HepG2 (cell line): ENCODE measurements at regions not wholly inside any gene's neighbourhood (a gene's known extent, or its start where the extent isn't known, plus 50 kb on each side); places are given as distances from the start of the nearest gene placed in this dataset.

ENCODE experiments used
- ATAC-seq: fragments of 200-7000 bp; cut with Tn5 transposase; 3 replicates; pipeline ENCODE4 v1.9.1; 2020; ENCODE audit warnings: mild to moderate bottlenecking, moderate library complexity
- BruUV-seq: library from RNA; stranded (reverse); fragments of 400-500 nt; replicated peaks from 2 replicates; lab custom pipeline; 2021; lab: Mats Ljungman, UMichigan
- CTCF ChIA-PET: fragments of 300-600 bp; formaldehyde crosslinking; extraction: SDS; loops from one replicate; lab custom pipeline; 2021; ENCODE audit warnings: low total read pairs, inconsistent platforms, low intra/inter-chr PET ratio; lab: Yijun Ruan, JAX
- POLR2A ChIA-PET: fragments of 350-600 bp; sonication (Branson Sonifier 250); formaldehyde crosslinking; loops from one replicate; lab custom pipeline; 2020; ENCODE audit warnings: antibody characterized with exemption, inconsistent platforms; lab: Yijun Ruan, JAX
- DNase-seq: peaks from one replicate; pipeline ENCODE4 v3.0.0-alpha.2; 2015; ENCODE audit warnings: low spot score
- FAIRE-seq: peaks from 3 replicates; lab custom pipeline; 2011; peaks lifted over from hg19 to GRCh38; lab: Jason Lieb, UNC
- H2AFZ ChIP-seq: one replicate; pipeline ENCODE4 v1.6.1; 2011; ENCODE audit warnings: low read length, inconsistent platforms
- H3K27ac ChIP-seq: fragments of 300-600 bp; 3 replicates; pipeline ENCODE4 v1.8.0; 2011; ENCODE audit warnings: mixed run types, mild to moderate bottlenecking, mixed read lengths, low read length, inconsistent platforms; ENCODE audit not compliant: insufficient read depth; ENCODE audit errors: extremely low read length
- H3K27me3 ChIP-seq, 2 experiments: fragments of 200-600 bp in 1 of 2; 2 replicates in 1 of 2; 3 replicates in 1 of 2; pipeline versions ENCODE4 v1.6.0 to v1.8.0; 2011; ENCODE audit warnings: low read length in 2 of 2, mild to moderate bottlenecking in 2 of 2, moderate library complexity in 2 of 2, inconsistent platforms in 1 of 2; ENCODE audit not compliant: insufficient read depth in 2 of 2, control insufficient read depth in 1 of 2
- H3K36me3 ChIP-seq, 2 experiments: fragments of 200-600 bp in 1 of 2; replicated peaks in 1 of 2; 2 replicates in 1 of 2; 3 replicates in 1 of 2; pipeline versions ENCODE4 v1.5.1 to v1.8.0; 2011; ENCODE audit warnings: low read length in 2 of 2, inconsistent platforms in 1 of 2; ENCODE audit not compliant: insufficient read depth in 2 of 2, control insufficient read depth in 1 of 2
- H3K4me1 ChIP-seq: 2 replicates; pipeline ENCODE4 v1.5.1; 2012; ENCODE audit warnings: low read length, inconsistent platforms; ENCODE audit not compliant: insufficient read depth
- H3K4me2 ChIP-seq: 2 replicates; pipeline ENCODE4 v1.6.0; 2011; ENCODE audit warnings: low read depth, low read length, inconsistent platforms
- H3K4me3 ChIP-seq, 3 experiments: fragments of 200-600 bp in 1 of 3; sonication (generic), shearing (Covaris generic) in 1 of 3; replicated peaks in 1 of 3; 2 replicates each; pipeline ENCODE4 v1.5.1; 2011 to 2016; ENCODE audit warnings: low read length in 3 of 3, inconsistent platforms in 2 of 3, low read depth in 2 of 3, mild to moderate bottlenecking in 2 of 3, control low read depth in 1 of 3, mixed read lengths in 1 of 3; ENCODE audit not compliant: insufficient read depth in 1 of 3
- H3K79me2 ChIP-seq: one replicate; pipeline ENCODE4 v1.6.1; 2011; ENCODE audit warnings: low read length, inconsistent platforms; ENCODE audit not compliant: insufficient read depth
- H3K9ac ChIP-seq: 2 replicates; pipeline ENCODE4 v1.6.0; 2011; ENCODE audit warnings: mild to moderate bottlenecking, low read depth, low read length, inconsistent platforms; ENCODE audit not compliant: insufficient read depth
- H3K9me3 ChIP-seq: 2 replicates; pipeline ENCODE4 v1.5.1; 2012; ENCODE audit warnings: mild to moderate bottlenecking, low read length
- H4K20me1 ChIP-seq: 2 replicates; pipeline ENCODE4 v1.6.0; 2011; ENCODE audit warnings: inconsistent platforms, mild to moderate bottlenecking, low read length, moderate library complexity; ENCODE audit not compliant: insufficient read depth
- TAF15 ChIP-seq: fragments of 200-400 bp; formaldehyde crosslinking; IDR thresholded peaks from one replicate; pipeline ENCODE4 v1.6.1; 2018; ENCODE audit warnings: mild to moderate bottlenecking, low read depth, low read length; ENCODE audit not compliant: poor library complexity, severe bottlenecking
- ZFP36 ChIP-seq: fragments of 150-350 bp; IDR thresholded peaks from 2 replicates; pipeline ENCODE4 v1.6.1; 2018; ENCODE audit warnings: borderline replicate concordance, low read length, low read depth; ENCODE audit not compliant: partially characterized antibody
- WGBS: methylation state at CpG from one replicate; pipeline ENCODE4 v1.1.6; 2017; ENCODE audit warnings: low lambda C conversion rate; 5-methylcytosine and 5-hydroxymethylcytosine counted together
- in situ Hi-C: cut with HindIII; loops from 2 replicates; pipeline ENCODE4 v1.10.0; 2017; ENCODE audit warnings: low pct_unique_long_range_greater_than_20kb; ENCODE audit not compliant: extremely low pct_ligation_motif_present
- intact Hi-C: fragments of 100-400 bp; cut with micrococcal nuclease; formaldehyde crosslinking; loops from one replicate; pipeline ENCODE4 v1.10.0; 2022; ENCODE audit not compliant: unreplicated experiment

DNA sequence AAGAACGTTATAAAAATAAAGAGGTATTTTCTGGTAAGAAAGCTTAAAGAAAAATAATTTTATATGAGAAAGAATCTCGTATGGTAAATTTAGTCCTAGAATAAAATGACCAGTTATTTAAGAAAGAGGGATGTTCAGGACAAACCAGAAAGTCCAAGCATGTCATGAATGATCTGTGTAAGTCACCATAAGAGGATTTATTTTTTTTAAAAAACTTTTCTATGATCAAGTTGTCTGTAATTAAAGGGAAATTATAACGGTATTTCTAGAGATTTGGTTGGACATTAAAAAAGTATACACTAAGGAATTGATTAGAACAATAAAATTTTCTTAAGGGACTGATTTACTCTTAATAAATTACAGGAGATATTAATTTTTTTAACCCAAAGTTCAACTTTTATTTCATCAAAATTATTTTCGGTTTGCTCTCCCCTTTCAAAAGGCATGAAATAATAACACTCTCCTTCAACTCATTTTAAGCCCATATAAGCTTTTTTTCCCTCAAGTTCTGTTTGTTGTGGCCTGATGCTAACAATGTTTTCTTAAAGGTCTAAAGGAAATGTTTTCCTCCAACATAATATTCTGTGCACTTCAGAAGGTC, 49.9 kb upstream of the CPSF6 start:
- intact Hi-C loops: no loop called here
- H3K4me1 ChIP-seq: no peaks in the 10 kb centered on the region
- peaks cover 31% of the 10 kb centered on the region for H3K9me3 ChIP-seq
- POLR2A ChIA-PET: no interaction called here
- no peaks in the 10 kb centered on the region for H4K20me1 ChIP-seq
- in situ Hi-C loops: no loop called here
- no peak overlapping the region for H3K9ac ChIP-seq
- WGBS: 2% methylated on average over 4 of the region's 4 CpGs
- H2AFZ ChIP-seq: no peak overlapping the region
- no peak overlapping the region for H3K27ac ChIP-seq
- ATAC-seq (no peak), DNase-seq (no peak), FAIRE-seq (no peak)
- no peaks in the 10 kb centered on the region for H3K36me3 ChIP-seq
- no TSS peak for BruUV-seq
- peak; percentile 70 for TF ChIP-seq ZFP36
- TF ChIP-seq TAF15: no peak
- CTCF ChIA-PET: no interaction called here
- no peak overlapping the region for H3K4me2 ChIP-seq
- no peaks in the 10 kb centered on the region for H3K79me2 ChIP-seq
- H3K4me3 ChIP-seq: no peak overlapping the region
- no peaks in the 10 kb centered on the region for H3K27me3 ChIP-seq
